SK-N-SH (cell line): ENCODE measurements at regions not wholly inside any gene's neighbourhood (a gene's known extent, or its start where the extent isn't known, plus 50 kb on each side); places are given as distances from the start of the nearest gene placed in this dataset.

Source experiments
- CTCF ChIA-PET: fragments of 300-600, 350-600 bp; formaldehyde crosslinking; extraction: SDS; loops from one replicate; lab custom pipeline; 2021; lab: Yijun Ruan, JAX
- POLR2A ChIA-PET: fragments of 350-600 bp; sonication (Branson Sonifier 250); formaldehyde crosslinking; extraction: SDS; loops from one replicate; lab custom pipeline; 2020; ENCODE audit warnings: antibody characterized with exemption, inconsistent platforms; lab: Yijun Ruan, JAX
- DNase-seq: peaks from one replicate; pipeline ENCODE4 v3.0.0; 2012
- H2AFZ ChIP-seq: fragments of 200-600 bp; sonication (generic); 2 replicates; pipeline ENCODE4 v1.8.1; 2016; ENCODE audit warnings: antibody characterized with exemption, mild to moderate bottlenecking, low read depth
- H3F3A ChIP-seq: fragments of 200-600 bp; sonication (generic); replicated peaks from 2 replicates; pipeline ENCODE3; 2016; ENCODE audit warnings: antibody characterized with exemption, mild to moderate bottlenecking; ENCODE audit not compliant: insufficient read depth
- H3K27ac ChIP-seq, 2 experiments: fragments of 200-500 bp in 1 of 2; fragments of 200-600 bp in 1 of 2; sonication (Bioruptor generic) in 1 of 2; sonication (generic), shearing (Covaris generic) in 1 of 2; 2 replicates each; pipeline versions ENCODE4 v1.5.1 to v1.6.1; 2014 to 2016; ENCODE audit warnings: low read depth in 2 of 2, inconsistent platforms in 1 of 2, low read length in 1 of 2, mild to moderate bottlenecking in 1 of 2, mixed read lengths in 1 of 2
- H3K27me3 ChIP-seq: fragments of 200-600 bp; sonication (generic), shearing (Covaris generic); 2 replicates; pipeline ENCODE4 v1.6.1; 2016; ENCODE audit warnings: mixed run types; ENCODE audit not compliant: insufficient read depth
- H3K36me3 ChIP-seq, 2 experiments: fragments of 200-500 bp in 1 of 2; fragments of 200-600 bp in 1 of 2; sonication (Bioruptor generic) in 1 of 2; sonication (generic) in 1 of 2; replicated peaks in 1 of 2; 2 replicates each; pipeline versions ENCODE3 to v1.5.1; 2014 to 2016; ENCODE audit warnings: low read length in 1 of 2, mild to moderate bottlenecking in 1 of 2; ENCODE audit not compliant: insufficient read depth in 2 of 2, control insufficient read depth in 1 of 2
- H3K4me1 ChIP-seq, 2 experiments: fragments of 200-500 bp in 1 of 2; fragments of 200-600 bp in 1 of 2; sonication (Bioruptor generic) in 1 of 2; sonication (generic), shearing (Covaris generic) in 1 of 2; 2 replicates each; pipeline versions ENCODE4 v1.5.1 to v1.6.1; 2014 to 2016; ENCODE audit warnings: low read depth in 1 of 2, low read length in 1 of 2, mixed run types in 1 of 2; ENCODE audit not compliant: insufficient read depth in 2 of 2, control insufficient read depth in 1 of 2
- H3K4me2 ChIP-seq: fragments of 200-600 bp; sonication (generic), shearing (Covaris generic); 2 replicates; pipeline ENCODE4 v1.6.1; 2017; ENCODE audit warnings: mixed run types
- H3K4me3 ChIP-seq, 2 experiments: fragments of 200-500 bp in 1 of 2; fragments of 200-600 bp in 1 of 2; sonication (Bioruptor generic) in 1 of 2; sonication (generic), shearing (Covaris generic) in 1 of 2; 2 replicates each; pipeline versions ENCODE4 v1.5.1 to v1.8.1; 2014 to 2016; ENCODE audit warnings: low read depth in 2 of 2, inconsistent platforms in 1 of 2, low read length in 1 of 2, mild to moderate bottlenecking in 1 of 2, mixed read lengths in 1 of 2, moderate library complexity in 1 of 2
- H3K79me2 ChIP-seq: fragments of 200-600 bp; sonication (generic); 2 replicates; pipeline ENCODE4 v1.8.1; 2017; ENCODE audit warnings: mild to moderate bottlenecking; ENCODE audit not compliant: insufficient read depth
- H3K9ac ChIP-seq: fragments of 200-600 bp; sonication (generic); 2 replicates; pipeline ENCODE4 v1.6.1; 2017; ENCODE audit warnings: mixed run types
- H3K9me2 ChIP-seq: fragments of 200-600 bp; sonication (generic); 2 replicates; pipeline ENCODE4 v1.6.1; 2017; ENCODE audit warnings: mixed run types
- H3K9me3 ChIP-seq: fragments of 200-600 bp; sonication (generic); 2 replicates; pipeline ENCODE4 v1.6.1; 2017; ENCODE audit warnings: mixed run types, mild to moderate bottlenecking, moderate library complexity
- H4K20me1 ChIP-seq: fragments of 200-600 bp; sonication (generic); 2 replicates; pipeline ENCODE4 v1.6.1; 2017; ENCODE audit warnings: mild to moderate bottlenecking, mixed run types; ENCODE audit not compliant: insufficient read depth
- EZH2phosphoT487 ChIP-seq: fragments of 200-600 bp; sonication (generic); IDR thresholded peaks from 2 replicates; pipeline ENCODE4 v1.6.1; 2017; ENCODE audit warnings: low read depth, mixed run types, mild to moderate bottlenecking, antibody characterized with exemption, moderate library complexity, borderline replicate concordance
- FOXJ3 ChIP-seq: sonication (generic); formaldehyde crosslinking; IDR thresholded peaks from 2 replicates; pipeline ENCODE4 v1.5.1; 2020; ENCODE audit warnings: mild to moderate bottlenecking, missing genetic modification reagents
- FOXM1 ChIP-seq: IDR thresholded peaks from 2 replicates; pipeline ENCODE4 v1.4.0; 2012; ENCODE audit warnings: low read depth, mild to moderate bottlenecking
- GATA2 ChIP-seq: sonication (generic); formaldehyde crosslinking; IDR thresholded peaks from 2 replicates; pipeline ENCODE4 v1.5.0; 2020; ENCODE audit warnings: mild to moderate bottlenecking, missing genetic modification reagents
- MEF2A ChIP-seq: IDR thresholded peaks from 2 replicates; pipeline ENCODE4 v1.4.0; 2012; ENCODE audit warnings: low read depth, borderline replicate concordance
- MXI1 ChIP-seq: IDR thresholded peaks from 2 replicates; pipeline ENCODE4 v1.6.1; 2012; ENCODE audit warnings: mild to moderate bottlenecking, low read depth, low read length, improper control_type of control experiment
- NRF1 ChIP-seq: IDR thresholded peaks from 2 replicates; pipeline ENCODE4 v1.6.1; 2012; ENCODE audit warnings: low read depth, mild to moderate bottlenecking, low read length
- POLR2AphosphoS5 ChIP-seq: IDR thresholded peaks from 2 replicates; pipeline ENCODE4 v1.6.1; 2012; ENCODE audit warnings: low read depth, low read length
- RCOR1 ChIP-seq: fragments of 150-350 bp; IDR thresholded peaks from 2 replicates; pipeline ENCODE4 v1.6.1; 2017; ENCODE audit warnings: antibody characterized with exemption, low read length
- RFX5 ChIP-seq: IDR thresholded peaks from 2 replicates; pipeline ENCODE4 v1.6.1; 2012; ENCODE audit warnings: mild to moderate bottlenecking, improper control_type of control experiment, low read length
- SMC3 ChIP-seq: IDR thresholded peaks from 2 replicates; pipeline ENCODE4 v1.6.1; 2012; ENCODE audit warnings: low read depth, low read length, improper control_type of control experiment
- YY1 ChIP-seq: IDR thresholded peaks from 2 replicates; pipeline ENCODE4 v1.4.0; 2012; ENCODE audit warnings: low read depth, mild to moderate bottlenecking
- WGBS: methylation state at CpG from one replicate; pipeline ENCODE4 v1.1.6; 2017; ENCODE audit warnings: low lambda C conversion rate; 5-methylcytosine and 5-hydroxymethylcytosine counted together
- TF ChIP-seq, protein P1 (sequence below): IDR thresholded peaks from 2 replicates; pipeline ENCODE4 v1.4.0; 2012; ENCODE audit warnings: low read depth, borderline replicate concordance
- TF ChIP-seq, protein P2 (sequence below): IDR thresholded peaks from 2 replicates; pipeline ENCODE4; 2012
- TF ChIP-seq, protein P3 (sequence below): IDR thresholded peaks from 2 replicates; pipeline ENCODE4 v1.4.0; 2012; ENCODE audit warnings: low read depth, borderline replicate concordance
- TF ChIP-seq, protein P4 (sequence below): IDR thresholded peaks from 2 replicates; pipeline ENCODE4 v1.4.0; 2012; ENCODE audit warnings: low read depth

DNA sequence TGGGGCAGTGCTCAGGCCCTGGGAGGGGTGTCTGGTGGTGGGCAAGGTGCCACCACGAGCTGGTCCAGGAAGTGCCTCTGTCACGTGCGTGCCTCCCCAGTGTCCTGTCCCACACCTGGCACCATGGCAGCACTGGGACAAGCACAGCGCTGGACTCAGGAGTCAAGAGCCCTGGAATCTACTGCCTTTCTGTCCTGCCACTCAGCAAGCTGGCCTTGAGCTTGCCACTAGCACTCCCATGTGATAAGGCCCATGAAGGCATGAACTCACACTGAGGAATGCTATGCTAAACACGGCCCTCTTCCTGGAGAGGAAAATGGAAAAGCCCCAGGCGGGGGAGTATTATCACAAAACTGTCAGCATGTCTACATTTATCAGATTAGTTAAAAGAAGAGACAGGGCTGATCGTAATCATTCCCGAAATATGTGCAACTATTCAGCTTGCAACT lies 50.7 kb upstream of the SLC35C1 start:
- Histone ChIP-seq H3K79me2 (no peaks in the 10 kb centered on the region), H3K9me2 (no peaks in the 10 kb centered on the region), H3K4me2 (no peak overlapping the region), H3K27ac (no peak overlapping the region), H3K4me3 (no peak overlapping the region), H2AFZ (no peak overlapping the region), H3K27me3 (no peaks in the 10 kb centered on the region; the same call in 1 of the 2 replicates), H4K20me1 (no peaks in the 10 kb centered on the region), H3F3A (no peaks in the 10 kb centered on the region), H3K36me3 (no peaks in the 10 kb centered on the region), H3K9me3 (no peaks in the 10 kb centered on the region), H3K4me1 (peaks cover 0 to 14% of the 10 kb centered on the region in 2 experiments; a peak in 2 of 4 replicates), H3K9ac (no peak overlapping the region)
- DNase-seq, result peak; percentile 39
- WGBS, result 23% methylated on average over 5 of the region's 8 CpGs
- TF ChIP-seq NRF1, result no peak
- no peak for TF ChIP-seq GATA2
- TF ChIP-seq RFX5, result no peak
- no peak for TF ChIP-seq MEF2A
- TF ChIP-seq SMC3, result no peak
- TF ChIP-seq EZH2phosphoT487, result no peak
- no peak for TF ChIP-seq FOXJ3 (CRISPR knock-in tag)
- no peak for TF ChIP-seq FOXM1
- TF ChIP-seq, protein P1, sequence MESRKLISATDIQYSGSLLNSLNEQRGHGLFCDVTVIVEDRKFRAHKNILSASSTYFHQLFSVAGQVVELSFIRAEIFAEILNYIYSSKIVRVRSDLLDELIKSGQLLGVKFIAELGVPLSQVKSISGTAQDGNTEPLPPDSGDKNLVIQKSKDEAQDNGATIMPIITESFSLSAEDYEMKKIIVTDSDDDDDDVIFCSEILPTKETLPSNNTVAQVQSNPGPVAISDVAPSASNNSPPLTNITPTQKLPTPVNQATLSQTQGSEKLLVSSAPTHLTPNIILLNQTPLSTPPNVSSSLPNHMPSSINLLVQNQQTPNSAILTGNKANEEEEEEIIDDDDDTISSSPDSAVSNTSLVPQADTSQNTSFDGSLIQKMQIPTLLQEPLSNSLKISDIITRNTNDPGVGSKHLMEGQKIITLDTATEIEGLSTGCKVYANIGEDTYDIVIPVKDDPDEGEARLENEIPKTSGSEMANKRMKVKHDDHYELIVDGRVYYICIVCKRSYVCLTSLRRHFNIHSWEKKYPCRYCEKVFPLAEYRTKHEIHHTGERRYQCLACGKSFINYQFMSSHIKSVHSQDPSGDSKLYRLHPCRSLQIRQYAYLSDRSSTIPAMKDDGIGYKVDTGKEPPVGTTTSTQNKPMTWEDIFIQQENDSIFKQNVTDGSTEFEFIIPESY, result no peak
- TF ChIP-seq YY1, result no peak
- TF ChIP-seq, protein P2, sequence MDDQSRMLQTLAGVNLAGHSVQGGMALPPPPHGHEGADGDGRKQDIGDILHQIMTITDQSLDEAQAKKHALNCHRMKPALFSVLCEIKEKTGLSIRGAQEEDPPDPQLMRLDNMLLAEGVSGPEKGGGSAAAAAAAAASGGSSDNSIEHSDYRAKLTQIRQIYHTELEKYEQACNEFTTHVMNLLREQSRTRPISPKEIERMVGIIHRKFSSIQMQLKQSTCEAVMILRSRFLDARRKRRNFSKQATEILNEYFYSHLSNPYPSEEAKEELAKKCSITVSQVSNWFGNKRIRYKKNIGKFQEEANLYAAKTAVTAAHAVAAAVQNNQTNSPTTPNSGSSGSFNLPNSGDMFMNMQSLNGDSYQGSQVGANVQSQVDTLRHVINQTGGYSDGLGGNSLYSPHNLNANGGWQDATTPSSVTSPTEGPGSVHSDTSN, result no peak
- TF ChIP-seq, protein P3, sequence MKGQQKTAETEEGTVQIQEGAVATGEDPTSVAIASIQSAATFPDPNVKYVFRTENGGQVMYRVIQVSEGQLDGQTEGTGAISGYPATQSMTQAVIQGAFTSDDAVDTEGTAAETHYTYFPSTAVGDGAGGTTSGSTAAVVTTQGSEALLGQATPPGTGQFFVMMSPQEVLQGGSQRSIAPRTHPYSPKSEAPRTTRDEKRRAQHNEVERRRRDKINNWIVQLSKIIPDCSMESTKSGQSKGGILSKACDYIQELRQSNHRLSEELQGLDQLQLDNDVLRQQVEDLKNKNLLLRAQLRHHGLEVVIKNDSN, result no peak
- no peak for TF ChIP-seq RCOR1
- no peak for TF ChIP-seq POLR2AphosphoS5
- TF ChIP-seq MXI1, result no peak
- TF ChIP-seq, protein P4, sequence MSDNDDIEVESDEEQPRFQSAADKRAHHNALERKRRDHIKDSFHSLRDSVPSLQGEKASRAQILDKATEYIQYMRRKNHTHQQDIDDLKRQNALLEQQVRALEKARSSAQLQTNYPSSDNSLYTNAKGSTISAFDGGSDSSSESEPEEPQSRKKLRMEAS, result no peak
- ChIA-PET CTCF (interaction anchor here (0.6 to 12.5 kb wide), 4 partner anchors 16 to 1207 kb away, joined by 3 to 121 read pairs (median 21); no protein-coding TSS in a partner anchor), POLR2A (no interaction called here)
